SK-N-SH treated with all-trans-retinoic acid at 6 μM for 48 hours (cell line): ENCODE measurements at regions not wholly inside any gene's neighbourhood (a gene's known extent, or its start where the extent isn't known, plus 50 kb on each side); places are given as distances from the start of the nearest gene placed in this dataset.

ENCODE experiments used
- ATAC-seq: fragments of 200-7000 bp; cut with Tn5 transposase; 3 replicates; pipeline ENCODE4 v1.9.1; 2020; ENCODE audit warnings: mild to moderate bottlenecking, moderate library complexity
- ARNTL ChIP-seq: fragments of 450-650 bp; formaldehyde crosslinking; IDR thresholded peaks from 2 replicates; pipeline ENCODE4 v1.5.0; 2020; ENCODE audit warnings: low read depth, mild to moderate bottlenecking, moderate library complexity, borderline replicate concordance
- BACH2 ChIP-seq: fragments of 250-450 bp; sonication (Bioruptor Pico); IDR thresholded peaks from 2 replicates; pipeline ENCODE4 v1.9.0; 2021; ENCODE audit warnings: mild to moderate bottlenecking, borderline replicate concordance
- CSDC2 ChIP-seq: fragments of 250-450 bp; sonication (Bioruptor Pico); IDR thresholded peaks from 2 replicates; pipeline ENCODE4 v1.5.0; 2020; ENCODE audit warnings: mild to moderate bottlenecking, moderate library complexity
- ESRRG ChIP-seq: fragments of 250-450 bp; sonication (Bioruptor Pico); IDR thresholded peaks from 2 replicates; pipeline ENCODE4 v1.6.1; 2021; ENCODE audit warnings: mild to moderate bottlenecking
- ISL1 ChIP-seq: fragments of 250-450 bp; sonication (Bioruptor Pico); IDR thresholded peaks from 2 replicates; pipeline ENCODE4 v2.1.2; 2022; ENCODE audit warnings: mild to moderate bottlenecking, moderate library complexity
- OSR1 ChIP-seq: fragments of 250-450 bp; sonication (Bioruptor Pico); IDR thresholded peaks from 2 replicates; pipeline ENCODE4 v1.8.0; 2022; ENCODE audit warnings: moderate library complexity, mild to moderate bottlenecking, inconsistent platforms
- POU6F1 ChIP-seq: fragments of 250-450 bp; sonication (Bioruptor Pico); IDR thresholded peaks from 2 replicates; pipeline ENCODE4 v1.8.0; 2021; ENCODE audit warnings: low read depth, mild to moderate bottlenecking, moderate library complexity, borderline replicate concordance
- RARB ChIP-seq: fragments of 250-450 bp; sonication (Bioruptor Pico); IDR thresholded peaks from 2 replicates; pipeline ENCODE4 v1.8.0; 2021; ENCODE audit warnings: mild to moderate bottlenecking, moderate library complexity
- SNAI2 ChIP-seq: fragments of 250-450 bp; sonication (Bioruptor Pico); IDR thresholded peaks from 2 replicates; pipeline ENCODE4 v1.5.0; 2020; ENCODE audit warnings: mild to moderate bottlenecking, moderate library complexity
- TCF4 ChIP-seq: fragments of 250-450 bp; sonication (Bioruptor Pico); IDR thresholded peaks from 2 replicates; pipeline ENCODE4 v1.8.0; 2021; ENCODE audit warnings: mild to moderate bottlenecking, moderate library complexity, borderline replicate concordance
- TOX ChIP-seq: fragments of 250-450 bp; sonication (Bioruptor Pico); IDR thresholded peaks from 2 replicates; pipeline ENCODE4 v1.8.0; 2021; ENCODE audit warnings: mild to moderate bottlenecking, moderate library complexity, borderline replicate concordance
- TSHZ2 ChIP-seq: fragments of 250-450 bp; sonication (Bioruptor Pico); IDR thresholded peaks from 2 replicates; pipeline ENCODE4 v1.5.0; 2020; ENCODE audit warnings: mild to moderate bottlenecking, moderate library complexity
- ZC3H10 ChIP-seq: fragments of 250-450 bp; sonication (Bioruptor Pico); IDR thresholded peaks from 2 replicates; pipeline ENCODE4 v1.5.1; 2021; ENCODE audit warnings: mild to moderate bottlenecking, moderate library complexity
- ZFP3 ChIP-seq: fragments of 250-450 bp; sonication (Bioruptor Pico); IDR thresholded peaks from 2 replicates; pipeline ENCODE4 v1.5.0; 2020; ENCODE audit warnings: mild to moderate bottlenecking, moderate library complexity
- ZFP30 ChIP-seq: fragments of 450-650 bp; formaldehyde crosslinking; IDR thresholded peaks from 2 replicates; pipeline ENCODE4 v1.5.0; 2022; ENCODE audit warnings: mild to moderate bottlenecking, moderate library complexity
- ZNF565 ChIP-seq: fragments of 450-650 bp; formaldehyde crosslinking; conservative IDR thresholded peaks from 2 replicates; pipeline ENCODE4 v1.5.0; 2020; ENCODE audit warnings: low read depth, mild to moderate bottlenecking, moderate library complexity
- ZNF8 ChIP-seq: fragments of 450-650 bp; formaldehyde crosslinking; IDR thresholded peaks from 2 replicates; pipeline ENCODE4 v1.5.0; 2020; ENCODE audit warnings: mild to moderate bottlenecking, moderate library complexity
- TF ChIP-seq, protein P1 (sequence below): fragments of 250-450 bp; sonication (Bioruptor Pico); IDR thresholded peaks from 2 replicates; pipeline ENCODE4 v1.5.1; 2021; ENCODE audit warnings: mild to moderate bottlenecking, moderate library complexity
- TF ChIP-seq, protein P2 (sequence below): fragments of 250-450 bp; sonication (Bioruptor Pico); IDR thresholded peaks from 2 replicates; pipeline ENCODE4 v1.8.0; 2020; ENCODE audit warnings: mild to moderate bottlenecking, moderate library complexity, borderline replicate concordance

DNA sequence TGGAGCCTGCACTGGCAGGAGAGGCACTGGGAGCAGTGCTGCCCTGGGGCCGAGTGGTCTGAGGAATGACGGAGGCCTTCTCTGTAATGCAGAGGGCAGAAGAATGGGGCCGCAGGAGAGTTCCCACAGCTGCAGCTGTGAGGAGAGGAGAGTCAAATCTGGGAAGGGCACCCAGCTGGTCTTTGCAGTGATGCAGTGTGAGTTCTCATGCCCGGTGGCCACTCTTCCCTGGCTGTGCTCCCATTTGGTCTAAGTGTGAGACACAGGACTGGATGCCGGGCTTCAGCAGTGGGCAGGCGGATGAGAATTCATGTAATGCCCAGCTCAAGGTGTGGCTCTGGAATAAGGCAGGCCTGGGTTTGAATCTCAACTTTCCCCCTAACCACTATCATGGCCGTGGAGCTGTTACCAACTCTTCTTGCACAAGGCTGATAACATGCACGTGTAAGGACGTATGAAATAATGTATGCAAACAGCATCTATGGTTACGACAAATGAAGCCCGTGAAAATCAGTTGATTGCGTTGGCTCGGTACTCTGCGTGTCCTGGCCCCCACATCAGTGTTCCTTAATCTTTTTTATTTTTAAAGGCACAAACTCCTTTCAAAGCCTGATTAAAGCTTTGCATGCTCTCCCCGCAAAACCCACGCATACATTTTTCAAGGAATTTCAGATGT, 71.6 kb downstream of the ACKR3 start:
- no peak for ATAC-seq
- TF ChIP-seq, protein P1, sequence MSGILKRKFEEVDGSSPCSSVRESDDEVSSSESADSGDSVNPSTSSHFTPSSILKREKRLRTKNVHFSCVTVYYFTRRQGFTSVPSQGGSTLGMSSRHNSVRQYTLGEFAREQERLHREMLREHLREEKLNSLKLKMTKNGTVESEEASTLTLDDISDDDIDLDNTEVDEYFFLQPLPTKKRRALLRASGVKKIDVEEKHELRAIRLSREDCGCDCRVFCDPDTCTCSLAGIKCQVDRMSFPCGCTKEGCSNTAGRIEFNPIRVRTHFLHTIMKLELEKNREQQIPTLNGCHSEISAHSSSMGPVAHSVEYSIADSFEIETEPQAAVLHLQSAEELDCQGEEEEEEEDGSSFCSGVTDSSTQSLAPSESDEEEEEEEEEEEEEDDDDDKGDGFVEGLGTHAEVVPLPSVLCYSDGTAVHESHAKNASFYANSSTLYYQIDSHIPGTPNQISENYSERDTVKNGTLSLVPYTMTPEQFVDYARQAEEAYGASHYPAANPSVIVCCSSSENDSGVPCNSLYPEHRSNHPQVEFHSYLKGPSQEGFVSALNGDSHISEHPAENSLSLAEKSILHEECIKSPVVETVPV (CRISPR knock-in tag): no peak
- TF ChIP-seq, all 23 proteins: peak for 0

- no peak for ATAC-seq
Measured at GRCh38 chr2:236642125-236642524, 72.5 kb downstream of the ACKR3 start.

GRCh38 chr2:236642584-236643291, 73.1 kb downstream of the ACKR3 start:
- no peak for ATAC-seq
- TF ChIP-seq ISL1 (no peak), ZNF565 (CRISPR knock-in tag) (no peak), ARNTL (no peak), SNAI2 (CRISPR knock-in tag) (no peak), ZC3H10 (no peak), ZFP3 (CRISPR knock-in tag) (no peak), ESRRG (CRISPR knock-in tag) (no peak), TCF4 (CRISPR knock-in tag) (no peak), ZFP30 (no peak)
- TF ChIP-seq, protein P2, sequence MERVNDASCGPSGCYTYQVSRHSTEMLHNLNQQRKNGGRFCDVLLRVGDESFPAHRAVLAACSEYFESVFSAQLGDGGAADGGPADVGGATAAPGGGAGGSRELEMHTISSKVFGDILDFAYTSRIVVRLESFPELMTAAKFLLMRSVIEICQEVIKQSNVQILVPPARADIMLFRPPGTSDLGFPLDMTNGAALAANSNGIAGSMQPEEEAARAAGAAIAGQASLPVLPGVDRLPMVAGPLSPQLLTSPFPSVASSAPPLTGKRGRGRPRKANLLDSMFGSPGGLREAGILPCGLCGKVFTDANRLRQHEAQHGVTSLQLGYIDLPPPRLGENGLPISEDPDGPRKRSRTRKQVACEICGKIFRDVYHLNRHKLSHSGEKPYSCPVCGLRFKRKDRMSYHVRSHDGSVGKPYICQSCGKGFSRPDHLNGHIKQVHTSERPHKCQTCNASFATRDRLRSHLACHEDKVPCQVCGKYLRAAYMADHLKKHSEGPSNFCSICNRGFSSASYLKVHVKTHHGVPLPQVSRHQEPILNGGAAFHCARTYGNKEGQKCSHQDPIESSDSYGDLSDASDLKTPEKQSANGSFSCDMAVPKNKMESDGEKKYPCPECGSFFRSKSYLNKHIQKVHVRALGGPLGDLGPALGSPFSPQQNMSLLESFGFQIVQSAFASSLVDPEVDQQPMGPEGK (CRISPR knock-in tag): no peak

More at GRCh38 chr2:236642125-236642524, 72.5 kb downstream of the ACKR3 start:
- TF ChIP-seq, protein P1 (CRISPR knock-in tag): no peak
- TF ChIP-seq CSDC2 (no peak), SNAI2 (CRISPR knock-in tag) (no peak), RARB (CRISPR knock-in tag) (no peak), ZFP3 (CRISPR knock-in tag) (no peak), OSR1 (no peak), POU6F1 (CRISPR knock-in tag) (no peak), TOX (CRISPR knock-in tag) (no peak), BACH2 (CRISPR knock-in tag) (no peak), TSHZ2 (CRISPR knock-in tag) (no peak), ZFP30 (no peak), ZC3H10 (no peak), ZNF8 (no peak), TCF4 (CRISPR knock-in tag) (no peak), ZNF565 (CRISPR knock-in tag) (no peak), ARNTL (no peak), ESRRG (CRISPR knock-in tag) (no peak)
- TF ChIP-seq, protein P2 (CRISPR knock-in tag): no peak
- TF ChIP-seq, all 23 proteins: peak for 0
